Suprapubic skin (tissue), 4 donors: ENCODE measurements at regions not wholly inside any gene's neighbourhood (a gene's known extent, or its start where the extent isn't known, plus 50 kb on each side); places are given as distances from the start of the nearest gene placed in this dataset.

Experiments
- CTCF ChIP-seq, 2 donors: fragments of 200-600 bp in 1 of 2; fragments of 450-650 bp in 1 of 2; sonication (generic) in 1 of 2; IDR thresholded peaks; one replicate each; pipeline ENCODE4 v1.5.1; 2016 to 2019; ENCODE audit warnings: antibody characterized with exemption in 2 of 2, mild to moderate bottlenecking in 1 of 2, moderate library complexity in 1 of 2
- EP300 ChIP-seq: sonication (generic); formaldehyde crosslinking; IDR thresholded peaks from one replicate; pipeline ENCODE4 v1.6.1; 2017; ENCODE audit warnings: antibody characterized with exemption
- POLR2A ChIP-seq, 2 donors: fragments of 450-650 bp; IDR thresholded peaks; one replicate each; pipeline ENCODE4 v1.6.1; 2017; ENCODE audit warnings: antibody characterized with exemption in 2 of 2, mild to moderate bottlenecking in 2 of 2, moderate library complexity in 2 of 2
- POLR2AphosphoS5 ChIP-seq, 3 donors: sonication (generic); formaldehyde crosslinking; IDR thresholded peaks; one replicate each; pipeline ENCODE4 v1.6.1; 2017; ENCODE audit warnings: antibody characterized with exemption in 3 of 3

GRCh38 chr17:22707626-22708025 lies 1015.3 kb downstream of the KCNJ18 start:
- TF ChIP-seq CTCF (IDR thresholded peaks at IDR 0.05): no peak
- TF ChIP-seq EP300: no peak
- no peak for TF ChIP-seq POLR2A (IDR thresholded peaks at IDR 0.05)
- no peak for TF ChIP-seq POLR2AphosphoS5 (IDR thresholded peaks at IDR 0.05)
